ENCODE measurements at regions not wholly inside any gene's neighbourhood (a gene's known extent, or its start where the extent isn't known, plus 50 kb on each side); places are given as distances from the start of the nearest gene placed in this dataset.

DNA sequence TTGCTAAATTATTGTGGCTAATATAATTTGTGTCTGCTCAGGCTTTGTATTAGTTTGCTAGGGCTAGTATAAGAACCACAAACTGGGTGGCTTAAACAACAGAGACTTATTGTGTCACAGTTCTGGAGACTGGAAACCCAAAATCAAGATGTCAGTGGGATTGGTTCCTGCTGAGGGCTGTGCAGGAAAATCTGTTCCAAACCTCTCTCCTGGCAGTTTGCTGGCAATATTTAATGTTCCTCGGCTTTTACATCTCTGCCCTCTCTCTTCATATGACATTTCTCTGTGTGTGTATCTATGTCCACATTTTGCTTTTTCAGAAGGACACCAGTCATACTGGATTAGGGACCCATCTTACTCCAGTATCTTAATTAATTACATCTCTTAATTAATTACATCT lies 498.8 kb upstream of the CD180 start:
- H2BK12ac ChIP-seq (ENCODE audit: insufficient read length, low read depth, low read length): no peak overlapping the region

More for the DNA sequence above, 498.8 kb upstream of the CD180 start:
- no peaks in the 10 kb centered on the region for H3K23me2 ChIP-seq (ENCODE audit: insufficient read length, low read depth, low read length, poor library complexity, severe bottlenecking)
- no peak overlapping the region for H4K91ac ChIP-seq (ENCODE audit: insufficient read length, low read depth, low read length)
- H4K5ac ChIP-seq (ENCODE audit: insufficient read length, low read depth, low read length): no peak overlapping the region
- no peaks in the 10 kb centered on the region for H3K4me1 ChIP-seq (ENCODE audit: insufficient read depth, low read length)
- H2AK5ac ChIP-seq (ENCODE audit: insufficient read length, low read length): no peak overlapping the region
- DNase-seq: no peak
- no CpG with 5 or more reads among the region's 1 CpG for WGBS (ENCODE audit: extremely low coverage, insufficient read length, low lambda C conversion rate)
- no peaks in the 10 kb centered on the region for H3K79me1 ChIP-seq (ENCODE audit: insufficient read depth, low read depth, low read length, poor library complexity, severe bottlenecking)
- no peak overlapping the region for H3K9ac ChIP-seq (ENCODE audit: extremely low read depth, insufficient read length, low read length)
- no peak overlapping the region for H2AFZ ChIP-seq (ENCODE audit: low read length)
- no peaks in the 10 kb centered on the region for H3K27me3 ChIP-seq (ENCODE audit: insufficient read depth, low read length)
- H3K4me2 ChIP-seq (ENCODE audit: insufficient read depth, insufficient read length, low read length): no peak overlapping the region
- no peak overlapping the region for H3K56ac ChIP-seq (ENCODE audit: insufficient read length, low read depth, low read length)
- Mint-ChIP-seq H3K27me3 (ENCODE audit: low read depth) (no peaks in the 10 kb centered on the region; the same call in 1 of the 2 replicates), H3K36me3 (ENCODE audit: insufficient read depth in 1 of 3, low read depth in 3 of 3) (peaks cover 0 to 16% (median 16%) of the 10 kb centered on the region in 3 experiments; a peak in 4 of 7 replicates), H3K4me3 (no peak overlapping the region), H3K4me1 (no peaks in the 10 kb centered on the region), H3K27ac (no peak overlapping the region), H3K9me3 (peaks cover 0 to 1% of the 10 kb centered on the region in 2 experiments; a peak in 3 of 5 replicates)
- H4K8ac ChIP-seq (replicated peaks; ENCODE audit: insufficient read length, low read depth, low read length): no peak overlapping the region
- no peaks in the 10 kb centered on the region for H4K20me1 ChIP-seq (ENCODE audit: control insufficient read depth, insufficient read depth, insufficient read length)
- no peak overlapping the region for H2BK5ac ChIP-seq (ENCODE audit: insufficient read length, low read length)
- H3K23ac ChIP-seq (ENCODE audit: insufficient read length, low read depth, low read length): no peak overlapping the region
- H3K4ac ChIP-seq (ENCODE audit: low read depth, low read length): no peak overlapping the region
- H3K9me3 ChIP-seq (ENCODE audit: control insufficient read depth, low read depth, low read length): no peaks in the 10 kb centered on the region
- H3K79me2 ChIP-seq (ENCODE audit: insufficient read depth, low read length): no peaks in the 10 kb centered on the region
- no peak overlapping the region for H2BK15ac ChIP-seq (ENCODE audit: low read depth, low read length)
- no peak overlapping the region for H3K27ac ChIP-seq (ENCODE audit: insufficient read length, low read depth, low read length)
- H3T11ph ChIP-seq (ENCODE audit: low read length): no peak overlapping the region
- no peak overlapping the region for H2BK20ac ChIP-seq (ENCODE audit: low read depth, low read length, poor library complexity, severe bottlenecking)
- no peak overlapping the region for H3K18ac ChIP-seq (ENCODE audit: insufficient read length, low read depth, low read length)
- no peak overlapping the region for H3K14ac ChIP-seq (ENCODE audit: insufficient read depth, low read length)
- TF ChIP-seq, protein P1, sequence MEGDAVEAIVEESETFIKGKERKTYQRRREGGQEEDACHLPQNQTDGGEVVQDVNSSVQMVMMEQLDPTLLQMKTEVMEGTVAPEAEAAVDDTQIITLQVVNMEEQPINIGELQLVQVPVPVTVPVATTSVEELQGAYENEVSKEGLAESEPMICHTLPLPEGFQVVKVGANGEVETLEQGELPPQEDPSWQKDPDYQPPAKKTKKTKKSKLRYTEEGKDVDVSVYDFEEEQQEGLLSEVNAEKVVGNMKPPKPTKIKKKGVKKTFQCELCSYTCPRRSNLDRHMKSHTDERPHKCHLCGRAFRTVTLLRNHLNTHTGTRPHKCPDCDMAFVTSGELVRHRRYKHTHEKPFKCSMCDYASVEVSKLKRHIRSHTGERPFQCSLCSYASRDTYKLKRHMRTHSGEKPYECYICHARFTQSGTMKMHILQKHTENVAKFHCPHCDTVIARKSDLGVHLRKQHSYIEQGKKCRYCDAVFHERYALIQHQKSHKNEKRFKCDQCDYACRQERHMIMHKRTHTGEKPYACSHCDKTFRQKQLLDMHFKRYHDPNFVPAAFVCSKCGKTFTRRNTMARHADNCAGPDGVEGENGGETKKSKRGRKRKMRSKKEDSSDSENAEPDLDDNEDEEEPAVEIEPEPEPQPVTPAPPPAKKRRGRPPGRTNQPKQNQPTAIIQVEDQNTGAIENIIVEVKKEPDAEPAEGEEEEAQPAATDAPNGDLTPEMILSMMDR (conservative IDR thresholded peaks at IDR 0.05): no peak
- no peak overlapping the region for H2BK120ac ChIP-seq (ENCODE audit: low read depth, low read length, poor library complexity, severe bottlenecking)
